Activated CD8-positive, alpha-beta T cell treated with anti-CD3 and anti-CD28 coated beads for 36 hours (primary cell): ENCODE measurements at regions not wholly inside any gene's neighbourhood (a gene's known extent, or its start where the extent isn't known, plus 50 kb on each side); places are given as distances from the start of the nearest gene placed in this dataset.
A peak's percentile ranks its signal among the peaks of the same experiment; 100 is the strongest.

Experiments used
- ATAC-seq: fragments of 200-7000 bp; cut with Tn5 transposase; one replicate; pipeline ENCODE4 v1.10.0; 2021; ENCODE audit warnings: mild to moderate bottlenecking, moderate library complexity
- CTCF ChIA-PET: fragments of 350-600 bp; sonication (Branson Sonifier 250); formaldehyde crosslinking; loops from one replicate; lab custom pipeline; 2021; ENCODE audit warnings: antibody characterized with exemption; lab: Charles Lee
- POLR2A ChIA-PET: fragments of 350-600 bp; sonication (Branson Sonifier 250); formaldehyde crosslinking; loops from one replicate; lab custom pipeline; 2021; ENCODE audit warnings: antibody characterized with exemption; lab: Charles Lee
- DNase-seq: peaks from one replicate; pipeline ENCODE4 v3.0.0-alpha.2; 2020
- H3K27ac Mint-ChIP-seq: one replicate; pipeline ENCODE4 v1.8.0; 2021; ENCODE audit warnings: mild to moderate bottlenecking, mixed read lengths
- H3K27me3 Mint-ChIP-seq: one replicate; pipeline ENCODE4 v1.8.0; 2021; ENCODE audit warnings: mixed read lengths
- H3K36me3 Mint-ChIP-seq: one replicate; pipeline ENCODE4 v1.8.0; 2021; ENCODE audit warnings: low read depth, mixed read lengths
- H3K4me1 Mint-ChIP-seq: one replicate; pipeline ENCODE4 v1.8.0; 2021; ENCODE audit warnings: low read depth, mixed read lengths
- H3K4me3 Mint-ChIP-seq: one replicate; pipeline ENCODE4 v1.8.0; 2021; ENCODE audit warnings: mild to moderate bottlenecking, moderate library complexity, mixed read lengths
- H3K9me3 Mint-ChIP-seq: one replicate; pipeline ENCODE4 v1.8.0; 2021; ENCODE audit warnings: mixed read lengths
- CTCF ChIP-seq: fragments of 200-600 bp; IDR thresholded peaks from one replicate; pipeline ENCODE4 v1.8.0; 2022; ENCODE audit warnings: antibody characterized with exemption, mild to moderate bottlenecking
- intact Hi-C: fragments of 100-400 bp; cut with micrococcal nuclease; formaldehyde crosslinking; loops from one replicate; pipeline ENCODE4 v1.10.0; 2022

- intact Hi-C loops = no loop called here
- peak overlapping the region; percentile 20 for H3K4me3 Mint-ChIP-seq
- no peak for ATAC-seq
Observed at GRCh38 chr19:46953955-46954501, 65.6 kb upstream of the NPAS1 start.

GRCh38 chr19:46954502-46954992, 65.1 kb upstream of the NPAS1 start:
- ATAC-seq = peak; percentile 24
- H3K4me3 Mint-ChIP-seq = peak overlapping the region; percentile 73
- H3K4me1 Mint-ChIP-seq = peaks cover 65% of the 10 kb centered on the region
- CTCF ChIA-PET = interaction anchor here (0.8 to 1.6 kb wide), 8 partner anchors 9 to 176 kb away, joined by 3 to 5 read pairs (median 4); partner anchors contain the start of gene SAE1
- H3K27ac Mint-ChIP-seq = peak overlapping the region; percentile 93
- H3K27me3 Mint-ChIP-seq = no peaks in the 10 kb centered on the region
- no peak for DNase-seq
- H3K36me3 Mint-ChIP-seq = peaks cover 7% of the 10 kb centered on the region
- H3K9me3 Mint-ChIP-seq = no peaks in the 10 kb centered on the region
- no peak for TF ChIP-seq CTCF
- POLR2A ChIA-PET = interaction anchor here (1.2 to 1.7 kb wide), 3 partner anchors 9 to 94 kb away, joined by 4 to 9 read pairs (median 4); partner anchors contain the start of gene ARHGAP35
- intact Hi-C loops = no loop called here

More at GRCh38 chr19:46953955-46954501, 65.6 kb upstream of the NPAS1 start:
- ChIA-PET POLR2A (interaction anchor here (1.2 to 1.7 kb wide), 3 partner anchors 9 to 93 kb away, joined by 3 to 9 read pairs (median 4); partner anchors contain the start of gene ARHGAP35), CTCF (interaction anchor here (0.8 to 1.4 kb wide), 6 partner anchors 9 to 187 kb away, joined by 3 to 5 read pairs (median 4); partner anchors contain the start of gene SAE1)
- Mint-ChIP-seq H3K27ac (peak overlapping the region; percentile 93), H3K9me3 (no peaks in the 10 kb centered on the region), H3K4me1 (peaks cover 65% of the 10 kb centered on the region), H3K36me3 (peaks cover 7% of the 10 kb centered on the region), H3K27me3 (no peaks in the 10 kb centered on the region)
- DNase-seq = no peak
- TF ChIP-seq CTCF = no peak

GRCh38 chr19:46954993-46955812, 64.4 kb upstream of the NPAS1 start:
- Mint-ChIP-seq H3K36me3 (peaks cover 7% of the 10 kb centered on the region), H3K27ac (peak overlapping the region; percentile 93), H3K4me1 (peaks cover 63% of the 10 kb centered on the region), H3K9me3 (no peaks in the 10 kb centered on the region), H3K27me3 (no peaks in the 10 kb centered on the region), H3K4me3 (peak overlapping the region; percentile 73)
- ATAC-seq (peak; percentile 74), DNase-seq (peak; percentile 51)
- ChIA-PET POLR2A (interaction anchor here (0.6 to 1.7 kb wide), 7 partner anchors 8 to 95 kb away, joined by 3 to 9 read pairs (median 4); partner anchors contain the start of gene ARHGAP35), CTCF (interaction anchor here (0.8 to 1.6 kb wide), 8 partner anchors 10 to 176 kb away, joined by 3 to 5 read pairs (median 3); partner anchors contain the start of gene SAE1)
- no peak for TF ChIP-seq CTCF
- intact Hi-C loops = no loop called here

- intact Hi-C loops = no loop called here
- ChIA-PET POLR2A (interaction anchor here (0.6 to 1.4 kb wide), 5 partner anchors 11 to 95 kb away, joined by 3 to 5 read pairs (median 4); partner anchors contain the start of gene ARHGAP35), CTCF (interaction anchor here (0.9 to 1.6 kb wide), 4 partner anchors 9 to 100 kb away, joined by 3 to 5 read pairs (median 3); no protein-coding TSS in a partner anchor)
- no peak for TF ChIP-seq CTCF
- Mint-ChIP-seq H3K4me3 (peak overlapping the region; percentile 73), H3K36me3 (peaks cover 7% of the 10 kb centered on the region), H3K4me1 (peaks cover 56% of the 10 kb centered on the region), H3K9me3 (no peaks in the 10 kb centered on the region), H3K27ac (peak overlapping the region; percentile 93), H3K27me3 (no peaks in the 10 kb centered on the region)
- DNase-seq (peak; percentile 33), ATAC-seq (peak; percentile 10)
Observed at GRCh38 chr19:46955813-46956371, 63.7 kb upstream of the NPAS1 start.
